ENCODE measurements at regions not wholly inside any gene's neighbourhood (a gene's known extent, or its start where the extent isn't known, plus 50 kb on each side); places are given as distances from the start of the nearest gene placed in this dataset.

DNA sequence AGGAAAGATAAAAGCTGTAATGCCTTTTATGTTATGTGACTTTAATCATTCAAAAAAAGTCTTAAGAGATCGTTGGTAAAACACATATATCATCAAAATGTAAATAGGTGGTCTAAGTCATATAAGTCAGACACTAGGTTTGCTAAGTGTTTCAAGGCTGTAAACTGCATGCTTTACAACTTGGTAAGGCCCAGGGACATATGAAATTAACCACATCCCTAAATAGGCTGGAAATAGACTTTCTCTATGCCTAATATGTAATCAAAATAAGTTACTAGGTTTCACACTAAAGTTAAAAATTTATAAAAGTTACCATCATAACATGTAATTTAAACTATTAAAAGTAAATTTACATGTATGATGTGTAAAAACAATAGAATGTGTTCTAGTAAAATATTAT is 946.3 kb upstream of the LRATD1 start:
- TF ChIP-seq RNF2 (IDR thresholded peaks at IDR 0.05; ENCODE audit: borderline replicate concordance, low read depth) = no peak
- TF ChIP-seq, protein P1, sequence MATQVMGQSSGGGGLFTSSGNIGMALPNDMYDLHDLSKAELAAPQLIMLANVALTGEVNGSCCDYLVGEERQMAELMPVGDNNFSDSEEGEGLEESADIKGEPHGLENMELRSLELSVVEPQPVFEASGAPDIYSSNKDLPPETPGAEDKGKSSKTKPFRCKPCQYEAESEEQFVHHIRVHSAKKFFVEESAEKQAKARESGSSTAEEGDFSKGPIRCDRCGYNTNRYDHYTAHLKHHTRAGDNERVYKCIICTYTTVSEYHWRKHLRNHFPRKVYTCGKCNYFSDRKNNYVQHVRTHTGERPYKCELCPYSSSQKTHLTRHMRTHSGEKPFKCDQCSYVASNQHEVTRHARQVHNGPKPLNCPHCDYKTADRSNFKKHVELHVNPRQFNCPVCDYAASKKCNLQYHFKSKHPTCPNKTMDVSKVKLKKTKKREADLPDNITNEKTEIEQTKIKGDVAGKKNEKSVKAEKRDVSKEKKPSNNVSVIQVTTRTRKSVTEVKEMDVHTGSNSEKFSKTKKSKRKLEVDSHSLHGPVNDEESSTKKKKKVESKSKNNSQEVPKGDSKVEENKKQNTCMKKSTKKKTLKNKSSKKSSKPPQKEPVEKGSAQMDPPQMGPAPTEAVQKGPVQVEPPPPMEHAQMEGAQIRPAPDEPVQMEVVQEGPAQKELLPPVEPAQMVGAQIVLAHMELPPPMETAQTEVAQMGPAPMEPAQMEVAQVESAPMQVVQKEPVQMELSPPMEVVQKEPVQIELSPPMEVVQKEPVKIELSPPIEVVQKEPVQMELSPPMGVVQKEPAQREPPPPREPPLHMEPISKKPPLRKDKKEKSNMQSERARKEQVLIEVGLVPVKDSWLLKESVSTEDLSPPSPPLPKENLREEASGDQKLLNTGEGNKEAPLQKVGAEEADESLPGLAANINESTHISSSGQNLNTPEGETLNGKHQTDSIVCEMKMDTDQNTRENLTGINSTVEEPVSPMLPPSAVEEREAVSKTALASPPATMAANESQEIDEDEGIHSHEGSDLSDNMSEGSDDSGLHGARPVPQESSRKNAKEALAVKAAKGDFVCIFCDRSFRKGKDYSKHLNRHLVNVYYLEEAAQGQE (IDR thresholded peaks at IDR 0.05) = no peak
- TF ChIP-seq RFX5 (IDR thresholded peaks at IDR 0.05) = no peak
- no peak for TF ChIP-seq KDM5A (IDR thresholded peaks at IDR 0.05)
- no peak for TF ChIP-seq ZFP36 (IDR thresholded peaks at IDR 0.05; ENCODE audit: borderline replicate concordance, partially characterized antibody)
- TF ChIP-seq TFCP2L1 (CRISPR knock-in tag; IDR thresholded peaks at IDR 0.05) = no peak
- TF ChIP-seq, protein P2, sequence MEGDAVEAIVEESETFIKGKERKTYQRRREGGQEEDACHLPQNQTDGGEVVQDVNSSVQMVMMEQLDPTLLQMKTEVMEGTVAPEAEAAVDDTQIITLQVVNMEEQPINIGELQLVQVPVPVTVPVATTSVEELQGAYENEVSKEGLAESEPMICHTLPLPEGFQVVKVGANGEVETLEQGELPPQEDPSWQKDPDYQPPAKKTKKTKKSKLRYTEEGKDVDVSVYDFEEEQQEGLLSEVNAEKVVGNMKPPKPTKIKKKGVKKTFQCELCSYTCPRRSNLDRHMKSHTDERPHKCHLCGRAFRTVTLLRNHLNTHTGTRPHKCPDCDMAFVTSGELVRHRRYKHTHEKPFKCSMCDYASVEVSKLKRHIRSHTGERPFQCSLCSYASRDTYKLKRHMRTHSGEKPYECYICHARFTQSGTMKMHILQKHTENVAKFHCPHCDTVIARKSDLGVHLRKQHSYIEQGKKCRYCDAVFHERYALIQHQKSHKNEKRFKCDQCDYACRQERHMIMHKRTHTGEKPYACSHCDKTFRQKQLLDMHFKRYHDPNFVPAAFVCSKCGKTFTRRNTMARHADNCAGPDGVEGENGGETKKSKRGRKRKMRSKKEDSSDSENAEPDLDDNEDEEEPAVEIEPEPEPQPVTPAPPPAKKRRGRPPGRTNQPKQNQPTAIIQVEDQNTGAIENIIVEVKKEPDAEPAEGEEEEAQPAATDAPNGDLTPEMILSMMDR (IDR thresholded peaks at IDR 0.05) = no peak
- no peak for TF ChIP-seq CEBPB (IDR thresholded peaks at IDR 0.05)
- TF ChIP-seq PHF8 (IDR thresholded peaks at IDR 0.05; ENCODE audit: borderline replicate concordance, low read depth) = no peak
- TF ChIP-seq, protein P3, sequence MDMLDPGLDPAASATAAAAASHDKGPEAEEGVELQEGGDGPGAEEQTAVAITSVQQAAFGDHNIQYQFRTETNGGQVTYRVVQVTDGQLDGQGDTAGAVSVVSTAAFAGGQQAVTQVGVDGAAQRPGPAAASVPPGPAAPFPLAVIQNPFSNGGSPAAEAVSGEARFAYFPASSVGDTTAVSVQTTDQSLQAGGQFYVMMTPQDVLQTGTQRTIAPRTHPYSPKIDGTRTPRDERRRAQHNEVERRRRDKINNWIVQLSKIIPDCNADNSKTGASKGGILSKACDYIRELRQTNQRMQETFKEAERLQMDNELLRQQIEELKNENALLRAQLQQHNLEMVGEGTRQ (IDR thresholded peaks at IDR 0.05) = no peak
- TF ChIP-seq POLR2AphosphoS2 (conservative IDR thresholded peaks at IDR 0.05; ENCODE audit: low read length) = no peak

All from A549 (cell line).